Rectal smooth muscle tissue (tissue), 1 donor: ENCODE measurements at regions not wholly inside any gene's neighbourhood (a gene's known extent, or its start where the extent isn't known, plus 50 kb on each side); places are given as distances from the start of the nearest gene placed in this dataset.
"Not testable (repeated sequence)": the region's sequence is repeated elsewhere in the genome, so short reads cannot be mapped to it uniquely, and the experiment has no call there.

Experiments
- H3K27ac ChIP-seq: one replicate; pipeline ENCODE4 v1.7.0; 2013; ENCODE audit warnings: low read depth, low read length, inconsistent platforms
- H3K27me3 ChIP-seq: one replicate; pipeline ENCODE4 v1.7.0; 2013; ENCODE audit warnings: low read length; ENCODE audit not compliant: control insufficient read depth, insufficient read depth
- H3K36me3 ChIP-seq: one replicate; pipeline ENCODE4 v1.7.0; 2013; ENCODE audit warnings: low read length; ENCODE audit not compliant: control insufficient read depth, insufficient read depth
- H3K4me1 ChIP-seq: one replicate; pipeline ENCODE4 v1.7.0; 2013; ENCODE audit warnings: low read length; ENCODE audit not compliant: control insufficient read depth, insufficient read depth
- H3K4me3 ChIP-seq: one replicate; pipeline ENCODE4 v1.7.0; 2013; ENCODE audit warnings: low read length
- H3K9ac ChIP-seq: one replicate; pipeline ENCODE4 v1.7.0; 2013; ENCODE audit warnings: low read length

DNA sequence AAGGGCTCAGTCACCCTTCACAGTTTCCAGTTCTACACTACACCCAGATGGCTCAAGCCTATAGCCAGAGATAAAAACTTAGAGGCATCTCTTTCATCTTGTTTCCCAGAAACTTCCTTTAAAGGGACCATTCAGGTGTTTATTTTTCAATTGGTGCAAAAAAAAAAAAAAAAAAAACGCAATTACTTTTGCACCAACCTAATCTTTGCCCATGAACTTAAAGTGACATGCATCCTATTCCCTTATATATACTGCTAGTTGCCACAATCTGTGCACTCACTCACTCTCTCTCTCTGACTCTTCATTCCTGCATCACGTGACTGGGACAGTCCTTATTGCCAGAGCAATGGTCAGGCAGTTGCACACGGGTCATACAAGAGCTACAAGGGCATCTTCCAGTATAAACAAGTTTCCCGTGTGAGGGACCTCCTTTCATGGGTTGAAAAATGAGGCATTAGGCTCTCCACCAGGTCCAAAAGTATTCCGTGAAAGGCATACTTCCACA, 789.4 kb downstream of the EPHA4 start:
- no peak overlapping the region for H3K9ac ChIP-seq
- no peaks in the 10 kb centered on the region for H3K27me3 ChIP-seq
- H3K36me3 ChIP-seq, result no peaks in the 10 kb centered on the region
- no peak overlapping the region for H3K27ac ChIP-seq
- no peaks in the 10 kb centered on the region for H3K4me1 ChIP-seq
- H3K4me3 ChIP-seq, result no peak overlapping the region

GRCh38 chr2:220783671-220784070, 788.4 kb downstream of the EPHA4 start:
- Histone ChIP-seq H3K36me3 (no peaks in the 10 kb centered on the region), H3K4me3 (no peak overlapping the region)

DNA sequence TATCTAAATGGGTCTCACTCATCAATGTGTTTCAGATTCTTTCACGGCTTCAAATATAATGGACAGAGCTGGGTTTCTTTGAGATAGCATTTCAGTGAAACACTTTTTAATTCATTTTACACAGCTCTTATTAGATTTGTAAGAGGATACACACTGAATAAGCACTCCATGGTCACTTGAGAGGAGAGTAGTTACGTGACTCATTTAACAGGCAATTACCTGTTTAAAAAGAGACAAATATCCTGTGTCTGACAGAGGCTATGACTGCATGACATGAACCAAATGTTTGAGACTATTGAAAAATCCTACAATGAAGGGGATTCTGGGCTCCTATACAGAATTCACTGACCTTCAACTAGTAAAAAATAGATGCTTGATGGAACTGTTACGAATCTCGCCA, 786.9 kb downstream of the EPHA4 start:
- no peak overlapping the region for H3K9ac ChIP-seq
- no peak overlapping the region for H3K4me3 ChIP-seq
- H3K27me3 ChIP-seq, result no peaks in the 10 kb centered on the region
- no peaks in the 10 kb centered on the region for H3K4me1 ChIP-seq
- no peak overlapping the region for H3K27ac ChIP-seq
- H3K36me3 ChIP-seq, result no peaks in the 10 kb centered on the region

More at GRCh38 chr2:220783671-220784070, 788.4 kb downstream of the EPHA4 start:
- Histone ChIP-seq H3K4me1 (no peaks in the 10 kb centered on the region), H3K9ac (no peak overlapping the region), H3K27ac (no peak overlapping the region), H3K27me3 (no peaks in the 10 kb centered on the region)

DNA sequence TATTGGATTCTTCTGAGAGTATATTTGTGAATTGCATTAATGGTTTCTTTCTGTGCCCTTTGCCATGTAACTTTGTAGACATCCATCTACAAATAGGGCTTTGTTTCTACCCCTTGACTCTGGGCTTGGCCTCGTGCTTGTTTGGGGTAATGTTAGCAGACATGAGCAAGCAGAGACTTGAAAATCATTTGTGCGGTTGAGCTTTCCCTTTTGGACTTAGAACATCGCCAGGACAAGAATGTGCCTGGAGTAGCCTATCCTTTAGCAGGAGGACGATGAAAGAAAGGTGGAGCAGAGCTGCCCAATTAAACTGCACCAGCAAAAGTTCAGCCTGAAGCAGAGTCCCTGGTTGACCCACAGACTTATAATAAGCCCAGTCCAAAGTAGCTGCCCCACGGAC, 785.9 kb downstream of the EPHA4 start:
- no peak overlapping the region for H3K27ac ChIP-seq
- no peak overlapping the region for H3K4me3 ChIP-seq
- H3K27me3 ChIP-seq, result no peaks in the 10 kb centered on the region
- no peaks in the 10 kb centered on the region for H3K36me3 ChIP-seq
- H3K4me1 ChIP-seq, result no peaks in the 10 kb centered on the region
- no peak overlapping the region for H3K9ac ChIP-seq

- Histone ChIP-seq H3K27me3 (no peaks in the 10 kb centered on the region), H3K4me3 (no peak overlapping the region), H3K4me1 (no peaks in the 10 kb centered on the region), H3K9ac (no peak overlapping the region), H3K36me3 (no peaks in the 10 kb centered on the region), H3K27ac (no peak overlapping the region)
Observed at GRCh38 chr2:220787251-220787650, 784.9 kb downstream of the EPHA4 start.

GRCh38 chr2:220789961-220790360, 782.1 kb downstream of the EPHA4 start:
- H3K4me1 ChIP-seq, result no peaks in the 10 kb centered on the region
- H3K27ac ChIP-seq, result no peak overlapping the region
- H3K27me3 ChIP-seq, result no peaks in the 10 kb centered on the region
- no peak overlapping the region for H3K9ac ChIP-seq
- no peak overlapping the region for H3K4me3 ChIP-seq
- H3K36me3 ChIP-seq, result no peaks in the 10 kb centered on the region

- Histone ChIP-seq H3K4me1 (no peaks in the 10 kb centered on the region), H3K27me3 (no peaks in the 10 kb centered on the region), H3K27ac (no peak overlapping the region), H3K9ac (no peak overlapping the region), H3K36me3 (no peaks in the 10 kb centered on the region), H3K4me3 (no peak overlapping the region)
Observed at GRCh38 chr2:220795705-220796104, 776.4 kb downstream of the EPHA4 start.

- Histone ChIP-seq H3K4me3 (no peak overlapping the region), H3K27me3 (no peaks in the 10 kb centered on the region), H3K36me3 (no peaks in the 10 kb centered on the region), H3K9ac (no peak overlapping the region), H3K27ac (no peak overlapping the region), H3K4me1 (no peaks in the 10 kb centered on the region)
Observed at GRCh38 chr2:220811115-220811514, 761.0 kb downstream of the EPHA4 start.

- no peak overlapping the region for H3K27ac ChIP-seq
- no peaks in the 10 kb centered on the region for H3K27me3 ChIP-seq
- H3K36me3 ChIP-seq, result no peaks in the 10 kb centered on the region
- H3K4me3 ChIP-seq, result no peak overlapping the region
- H3K4me1 ChIP-seq, result no peaks in the 10 kb centered on the region
- H3K9ac ChIP-seq, result no peak overlapping the region
Observed at GRCh38 chr2:220811952-220812570, 760.0 kb downstream of the EPHA4 start.

- Histone ChIP-seq H3K9ac (no peak overlapping the region), H3K27ac (no peak overlapping the region), H3K4me3 (no peak overlapping the region), H3K36me3 (no peaks in the 10 kb centered on the region), H3K4me1 (no peaks in the 10 kb centered on the region), H3K27me3 (no peaks in the 10 kb centered on the region)
Observed at GRCh38 chr2:220814441-220814840, 757.7 kb downstream of the EPHA4 start.

- H3K9ac ChIP-seq, result no peak overlapping the region
- no peaks in the 10 kb centered on the region for H3K36me3 ChIP-seq
- H3K27ac ChIP-seq, result no peak overlapping the region
- no peak overlapping the region for H3K4me3 ChIP-seq
- H3K4me1 ChIP-seq, result no peaks in the 10 kb centered on the region
- H3K27me3 ChIP-seq, result no peaks in the 10 kb centered on the region
Observed at GRCh38 chr2:220815698-220816097, 756.4 kb downstream of the EPHA4 start.

DNA sequence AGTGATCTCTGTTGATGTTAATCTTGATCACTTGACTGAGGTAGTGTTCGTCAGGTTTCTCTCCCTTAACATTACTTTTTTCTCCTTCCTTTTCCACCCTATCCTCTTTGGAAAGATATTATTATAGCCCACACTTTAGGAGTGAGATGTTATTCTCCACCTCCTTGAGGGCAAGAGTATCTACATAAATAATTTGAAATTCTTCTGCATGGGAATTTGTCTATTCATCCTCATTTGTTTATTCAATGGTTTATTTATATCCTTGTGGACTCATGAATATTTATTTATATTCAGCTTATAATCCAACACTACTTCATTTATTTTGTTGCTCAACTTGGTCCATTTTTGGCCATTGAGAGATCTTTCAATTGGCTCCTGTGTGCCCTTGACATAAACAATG, 750.4 kb downstream of the EPHA4 start:
- Histone ChIP-seq H3K27ac (no peak overlapping the region), H3K36me3 (no peaks in the 10 kb centered on the region), H3K9ac (no peak overlapping the region), H3K27me3 (no peaks in the 10 kb centered on the region), H3K4me1 (no peaks in the 10 kb centered on the region), H3K4me3 (no peak overlapping the region)

DNA sequence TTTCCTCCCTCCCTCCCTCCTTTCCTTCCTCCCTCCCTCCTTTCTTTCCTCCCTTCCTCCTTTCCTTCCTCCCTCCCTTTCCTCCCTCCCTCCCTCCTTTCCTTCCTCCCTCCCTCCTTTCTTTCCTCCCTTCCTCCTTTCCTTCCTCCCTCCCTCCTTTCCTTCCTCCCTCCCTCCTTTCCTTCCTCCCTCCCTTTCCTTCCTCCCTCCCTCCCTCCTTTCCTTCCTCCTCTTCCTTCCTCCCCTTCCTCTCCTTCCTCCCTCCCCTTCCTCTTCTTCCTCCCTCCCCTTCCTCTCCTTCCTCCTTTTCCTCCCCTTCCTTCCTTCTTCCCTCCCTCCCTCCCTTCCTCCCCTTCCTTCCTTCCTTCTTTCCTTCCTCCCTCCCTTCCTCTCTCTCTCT, 748.5 kb downstream of the EPHA4 start:
- H3K27me3 ChIP-seq, H3K4me1 ChIP-seq, H3K4me3 ChIP-seq, H3K9ac ChIP-seq, H3K27ac ChIP-seq, H3K36me3 ChIP-seq: not testable (repeated sequence)
